Thoracic aorta (tissue), 2 donors: ENCODE measurements at regions not wholly inside any gene's neighbourhood (a gene's known extent, or its start where the extent isn't known, plus 50 kb on each side); places are given as distances from the start of the nearest gene placed in this dataset.

ENCODE experiments used
- ATAC-seq: fragments of 150-250 bp; one replicate; pipeline ENCODE4 v1.8.0; 2017; ENCODE audit warnings: low read depth; ENCODE audit not compliant: insufficient number of reproducible peaks, low FRiP score
- DNase-seq: peaks from one replicate; pipeline ENCODE4 v3.0.0-alpha.2; 2020; ENCODE audit warnings: low spot score
- H3K27ac ChIP-seq, 2 donors: fragments of 200-600 bp; sonication (generic); 1 replicate in 1 of 2; 2 replicates in 1 of 2; pipeline ENCODE4 v1.5.1; 2016; ENCODE audit warnings: mild to moderate bottlenecking in 2 of 2, moderate library complexity in 2 of 2
- H3K27me3 ChIP-seq: fragments of 200-600 bp; sonication (generic); replicated peaks from 2 replicates; pipeline ENCODE4 v1.6.0; 2016; ENCODE audit warnings: mild to moderate bottlenecking; ENCODE audit not compliant: insufficient read depth
- H3K36me3 ChIP-seq: fragments of 200-600 bp; sonication (generic); one replicate; pipeline ENCODE4 v1.5.1; 2016
- H3K4me1 ChIP-seq, 2 donors: fragments of 200-600 bp; sonication (generic); 1 replicate in 1 of 2; 2 replicates in 1 of 2; pipeline versions ENCODE4 v1.5.1 to v1.6.0; 2016; ENCODE audit warnings: low read depth in 2 of 2, mild to moderate bottlenecking in 1 of 2; ENCODE audit not compliant: control insufficient read depth in 1 of 2
- H3K4me3 ChIP-seq: fragments of 200-600 bp; sonication (generic); 2 replicates; pipeline ENCODE4 v1.5.1; 2016; ENCODE audit warnings: mild to moderate bottlenecking
- H3K9me3 ChIP-seq: fragments of 200-600 bp; sonication (generic); 2 replicates; pipeline ENCODE4 v1.5.1; 2016
- TF ChIP-seq, protein P1 (sequence below): fragments of 200-600 bp; sonication (generic); IDR thresholded peaks from one replicate; pipeline ENCODE4 v1.5.1; 2019; ENCODE audit warnings: antibody characterized with exemption

GRCh38 chr1:221394011-221394544 is 347.8 kb downstream of the DUSP10 start:
- peaks cover 5 to 21% of the 10 kb centered on the region in 2 donors for H3K4me1 ChIP-seq
- no peak for DNase-seq
- H3K27me3 ChIP-seq = no peaks in the 10 kb centered on the region
- TF ChIP-seq, protein P1, sequence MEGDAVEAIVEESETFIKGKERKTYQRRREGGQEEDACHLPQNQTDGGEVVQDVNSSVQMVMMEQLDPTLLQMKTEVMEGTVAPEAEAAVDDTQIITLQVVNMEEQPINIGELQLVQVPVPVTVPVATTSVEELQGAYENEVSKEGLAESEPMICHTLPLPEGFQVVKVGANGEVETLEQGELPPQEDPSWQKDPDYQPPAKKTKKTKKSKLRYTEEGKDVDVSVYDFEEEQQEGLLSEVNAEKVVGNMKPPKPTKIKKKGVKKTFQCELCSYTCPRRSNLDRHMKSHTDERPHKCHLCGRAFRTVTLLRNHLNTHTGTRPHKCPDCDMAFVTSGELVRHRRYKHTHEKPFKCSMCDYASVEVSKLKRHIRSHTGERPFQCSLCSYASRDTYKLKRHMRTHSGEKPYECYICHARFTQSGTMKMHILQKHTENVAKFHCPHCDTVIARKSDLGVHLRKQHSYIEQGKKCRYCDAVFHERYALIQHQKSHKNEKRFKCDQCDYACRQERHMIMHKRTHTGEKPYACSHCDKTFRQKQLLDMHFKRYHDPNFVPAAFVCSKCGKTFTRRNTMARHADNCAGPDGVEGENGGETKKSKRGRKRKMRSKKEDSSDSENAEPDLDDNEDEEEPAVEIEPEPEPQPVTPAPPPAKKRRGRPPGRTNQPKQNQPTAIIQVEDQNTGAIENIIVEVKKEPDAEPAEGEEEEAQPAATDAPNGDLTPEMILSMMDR = no peak
- no peak overlapping the region for H3K27ac ChIP-seq
- H3K9me3 ChIP-seq = no peaks in the 10 kb centered on the region
- no peak for ATAC-seq
- no peaks in the 10 kb centered on the region for H3K36me3 ChIP-seq
- no peak overlapping the region for H3K4me3 ChIP-seq

- Histone ChIP-seq H3K9me3 (no peaks in the 10 kb centered on the region), H3K4me1 (peaks cover 5 to 21% of the 10 kb centered on the region in 2 donors), H3K4me3 (no peak overlapping the region), H3K36me3 (no peaks in the 10 kb centered on the region), H3K27me3 (no peaks in the 10 kb centered on the region), H3K27ac (no peak overlapping the region)
- DNase-seq (no peak), ATAC-seq (no peak)
- TF ChIP-seq, protein P1 = no peak
Measured at GRCh38 chr1:221396526-221396925, 345.4 kb downstream of the DUSP10 start.

- TF ChIP-seq, protein P1 = no peak
- H3K27me3 ChIP-seq = no peaks in the 10 kb centered on the region
- no peak for DNase-seq
- H3K4me1 ChIP-seq = peaks cover 5 to 17% of the 10 kb centered on the region in 2 donors
- ATAC-seq = no peak
- no peaks in the 10 kb centered on the region for H3K9me3 ChIP-seq
- no peaks in the 10 kb centered on the region for H3K36me3 ChIP-seq
- H3K4me3 ChIP-seq = no peak overlapping the region
- no peak overlapping the region for H3K27ac ChIP-seq
Measured at GRCh38 chr1:221397141-221397540, 344.7 kb downstream of the DUSP10 start.

DNA sequence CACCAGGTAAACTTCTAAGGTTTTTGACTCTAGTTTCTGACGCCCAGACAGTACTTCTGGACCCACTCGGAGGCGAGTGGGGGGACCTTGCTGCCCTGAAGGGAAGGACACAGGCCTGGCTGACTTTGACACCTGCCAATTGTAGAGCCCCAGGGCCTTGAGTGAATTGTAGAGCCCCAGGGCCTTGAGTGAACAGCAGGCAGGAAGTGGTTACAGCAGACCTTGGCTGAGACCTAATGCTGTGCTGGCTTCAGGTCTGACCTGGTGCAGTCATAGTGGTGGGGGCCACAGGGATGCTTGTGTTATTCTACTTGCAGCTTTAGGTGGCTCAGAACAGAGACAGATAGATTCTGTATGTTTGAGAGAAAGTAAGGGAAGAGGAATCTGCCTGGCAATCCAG is 344.3 kb downstream of the DUSP10 start:
- TF ChIP-seq, protein P1 = no peak
- no peak overlapping the region for H3K27ac ChIP-seq
- no peaks in the 10 kb centered on the region for H3K27me3 ChIP-seq
- ATAC-seq (no peak), DNase-seq (no peak)
- H3K4me3 ChIP-seq = no peak overlapping the region
- no peaks in the 10 kb centered on the region for H3K9me3 ChIP-seq
- H3K36me3 ChIP-seq = no peaks in the 10 kb centered on the region
- H3K4me1 ChIP-seq = peaks cover 5 to 15% of the 10 kb centered on the region in 2 donors

GRCh38 chr1:221405146-221405545 is 336.7 kb downstream of the DUSP10 start:
- TF ChIP-seq, protein P1 = no peak
- H3K27ac ChIP-seq = no peak overlapping the region
- no peaks in the 10 kb centered on the region for H3K4me1 ChIP-seq
- ATAC-seq (no peak), DNase-seq (no peak)
- no peaks in the 10 kb centered on the region for H3K9me3 ChIP-seq
- H3K36me3 ChIP-seq = no peaks in the 10 kb centered on the region
- H3K27me3 ChIP-seq = no peaks in the 10 kb centered on the region
- no peak overlapping the region for H3K4me3 ChIP-seq
